AG04449 (cell line): ENCODE measurements at regions not wholly inside any gene's neighbourhood (a gene's known extent, or its start where the extent isn't known, plus 50 kb on each side); places are given as distances from the start of the nearest gene placed in this dataset.
"Not testable (repeated sequence)": the region's sequence is repeated elsewhere in the genome, so short reads cannot be mapped to it uniquely, and the experiment has no call there.

Source experiments
- CTCF ChIA-PET: fragments of 350-600 bp; formaldehyde crosslinking; extraction: SDS; loops from one replicate; lab custom pipeline; 2021; ENCODE audit warnings: antibody characterized with exemption; lab: Yijun Ruan, JAX
- POLR2A ChIA-PET: fragments of 400-600, 350-600 bp; formaldehyde crosslinking; extraction: SDS; loops from one replicate; lab custom pipeline; 2020; ENCODE audit warnings: antibody characterized with exemption, inconsistent platforms; lab: Yijun Ruan, JAX
- DNase-seq: peaks from one replicate; pipeline ENCODE4 v3.0.0-alpha.2; 2010; ENCODE audit warnings: low read depth, low spot score
- H3K4me3 ChIP-seq: 2 replicates; pipeline ENCODE4 v1.5.1; 2011; ENCODE audit warnings: low read depth, mild to moderate bottlenecking, control low read depth, low read length
- CTCF ChIP-seq: IDR thresholded peaks from one replicate; pipeline ENCODE4 v1.5.1; 2011; ENCODE audit warnings: mild to moderate bottlenecking, moderate library complexity, low read length, control low read depth, inconsistent platforms; ENCODE audit not compliant: insufficient read depth; ENCODE audit errors: missing control alignments

- ChIA-PET CTCF (no interaction called here), POLR2A (no interaction called here)
- no peak for TF ChIP-seq CTCF
- H3K4me3 ChIP-seq, result no peak overlapping the region
- DNase-seq, result no peak
These were observed 316.9 kb upstream of the AMOT start for GRCh38 chrX:113157496-113157895.

DNA sequence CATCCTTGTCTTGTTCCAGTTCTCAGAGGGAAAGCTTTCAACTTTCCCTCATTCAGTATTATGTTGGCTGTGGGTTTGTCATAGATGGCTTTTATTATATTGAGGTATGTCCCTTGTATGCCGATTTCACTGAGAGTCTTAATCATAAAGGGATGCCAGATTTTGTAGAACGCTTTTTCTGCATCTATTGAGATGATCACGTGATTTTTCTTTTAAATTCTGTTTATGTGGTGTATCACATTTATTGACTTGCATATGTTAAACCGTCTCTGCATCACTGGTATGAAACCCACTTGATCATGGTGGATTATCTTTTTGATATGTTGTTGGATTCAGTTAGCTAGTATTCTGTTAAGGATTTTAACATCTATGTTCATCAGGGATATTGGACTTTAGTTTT is 313.7 kb upstream of the AMOT start:
- H3K4me3 ChIP-seq, DNase-seq, POLR2A ChIA-PET, CTCF ChIA-PET: not testable (repeated sequence)

DNA sequence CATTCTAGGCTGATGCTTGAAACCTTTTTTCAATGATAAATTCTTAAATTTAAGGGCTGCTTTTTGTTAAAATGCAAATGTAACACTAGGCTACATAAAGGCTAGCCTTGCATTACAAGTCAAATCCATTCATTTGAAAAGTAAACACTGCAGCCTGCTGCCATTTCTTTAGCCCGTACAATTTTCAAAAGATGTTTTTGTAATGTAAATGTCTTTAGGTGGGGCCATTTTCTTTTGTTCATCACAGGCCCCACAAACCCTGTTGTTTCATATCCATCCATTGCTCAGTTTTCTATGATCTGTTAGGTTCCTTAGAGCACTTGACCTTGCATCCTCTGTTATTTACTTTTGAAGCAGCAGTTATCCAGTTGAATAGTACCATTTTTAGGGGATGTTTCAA is 296.2 kb upstream of the AMOT start:
- H3K4me3 ChIP-seq, result no peak overlapping the region
- CTCF ChIA-PET, result no interaction called here
- no peak for DNase-seq
- no peak for TF ChIP-seq CTCF
- POLR2A ChIA-PET, result no interaction called here

GRCh38 chrX:113133316-113133715 is 292.7 kb upstream of the AMOT start:
- ChIA-PET CTCF (no interaction called here), POLR2A (no interaction called here)
- no peak for TF ChIP-seq CTCF
- H3K4me3 ChIP-seq, result no peak overlapping the region
- no peak for DNase-seq

DNA sequence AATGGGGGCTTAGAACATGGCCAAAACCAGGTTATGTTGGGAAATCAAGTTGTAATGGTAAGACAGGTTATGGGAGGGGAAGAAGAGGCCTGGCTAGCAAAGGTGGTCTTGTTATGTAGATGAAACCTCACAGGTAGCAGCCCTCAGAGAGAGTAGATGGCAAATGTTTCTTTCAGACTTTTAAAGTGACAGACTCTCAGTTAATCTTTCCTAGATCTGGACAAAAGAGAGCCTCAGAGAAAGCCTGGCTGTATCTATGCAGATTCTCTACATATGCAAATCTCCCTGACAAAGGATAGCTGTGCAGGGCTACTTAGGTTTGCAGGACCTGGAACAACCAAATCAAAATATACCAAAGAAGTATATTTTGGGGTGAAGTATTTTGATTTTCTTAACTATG is 284.1 kb upstream of the AMOT start:
- CTCF ChIA-PET, result no interaction called here
- POLR2A ChIA-PET, result no interaction called here
- H3K4me3 ChIP-seq, result no peak overlapping the region
- DNase-seq, result no peak
- no peak for TF ChIP-seq CTCF

- no peak overlapping the region for H3K4me3 ChIP-seq
- no peak for TF ChIP-seq CTCF
- CTCF ChIA-PET, result no interaction called here
- no peak for DNase-seq
- POLR2A ChIA-PET, result no interaction called here
These were observed 234.9 kb upstream of the AMOT start for GRCh38 chrX:113075521-113075920.

DNA sequence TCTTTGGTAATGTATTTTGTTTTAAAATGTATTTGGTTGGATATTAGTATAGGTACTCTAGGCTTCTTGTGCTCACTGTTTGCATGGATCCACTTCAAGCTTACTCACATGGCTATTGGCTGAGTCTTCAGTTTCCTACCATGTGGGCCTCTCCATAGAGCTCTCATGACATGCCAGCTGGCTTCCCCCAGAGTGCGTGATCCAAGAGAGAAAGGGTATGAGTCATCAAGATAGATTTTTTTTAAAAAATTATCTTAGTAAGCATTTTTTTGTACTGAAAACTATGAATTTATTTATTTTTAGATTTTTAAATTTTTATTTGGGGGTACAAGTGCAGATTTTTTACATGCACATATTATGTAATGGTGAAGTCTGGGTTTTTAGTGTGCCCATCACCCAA is 219.1 kb upstream of the AMOT start:
- H3K4me3 ChIP-seq, result no peak overlapping the region
- ChIA-PET CTCF (no interaction called here), POLR2A (no interaction called here)
- TF ChIP-seq CTCF, result no peak
- no peak for DNase-seq
